ENCODE measurements at regions not wholly inside any gene's neighbourhood (a gene's known extent, or its start where the extent isn't known, plus 50 kb on each side); places are given as distances from the start of the nearest gene placed in this dataset.
A peak's percentile ranks its signal among the peaks of the same experiment; 100 is the strongest.

DNA sequence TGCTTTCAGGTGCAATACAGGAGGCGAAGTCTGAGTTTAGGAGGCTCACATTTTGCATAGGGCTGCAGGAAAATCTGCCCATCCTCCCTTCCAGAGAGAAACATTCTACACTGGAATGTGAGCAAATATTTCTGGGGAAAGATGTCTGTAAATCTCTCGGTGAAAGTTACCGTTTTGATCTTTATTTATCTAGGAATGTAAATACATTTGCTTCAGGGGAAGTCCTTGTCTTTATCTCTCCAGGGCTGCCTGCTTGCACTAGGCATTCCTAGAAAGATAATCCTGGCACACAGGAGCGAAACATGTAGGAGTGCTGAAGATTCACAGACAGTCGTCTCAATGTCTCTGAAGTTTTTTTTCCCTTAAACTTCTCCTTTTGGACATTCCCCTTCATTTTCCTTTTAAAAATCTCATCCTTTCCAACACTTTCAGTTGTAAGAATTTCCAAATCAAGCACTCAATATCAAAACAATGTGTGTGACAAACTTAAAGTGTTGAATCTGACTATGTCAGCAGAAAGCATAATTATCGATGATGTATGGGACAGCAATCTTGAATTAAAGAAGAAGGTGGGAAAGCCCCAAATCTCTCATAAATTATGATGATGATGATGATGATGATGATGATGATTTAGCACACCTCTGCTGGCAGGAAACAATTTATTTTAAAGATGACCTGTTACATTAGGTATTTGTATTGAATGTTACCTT, 113.4 kb upstream of the RESF1 start:
- TF ChIP-seq, protein P1, sequence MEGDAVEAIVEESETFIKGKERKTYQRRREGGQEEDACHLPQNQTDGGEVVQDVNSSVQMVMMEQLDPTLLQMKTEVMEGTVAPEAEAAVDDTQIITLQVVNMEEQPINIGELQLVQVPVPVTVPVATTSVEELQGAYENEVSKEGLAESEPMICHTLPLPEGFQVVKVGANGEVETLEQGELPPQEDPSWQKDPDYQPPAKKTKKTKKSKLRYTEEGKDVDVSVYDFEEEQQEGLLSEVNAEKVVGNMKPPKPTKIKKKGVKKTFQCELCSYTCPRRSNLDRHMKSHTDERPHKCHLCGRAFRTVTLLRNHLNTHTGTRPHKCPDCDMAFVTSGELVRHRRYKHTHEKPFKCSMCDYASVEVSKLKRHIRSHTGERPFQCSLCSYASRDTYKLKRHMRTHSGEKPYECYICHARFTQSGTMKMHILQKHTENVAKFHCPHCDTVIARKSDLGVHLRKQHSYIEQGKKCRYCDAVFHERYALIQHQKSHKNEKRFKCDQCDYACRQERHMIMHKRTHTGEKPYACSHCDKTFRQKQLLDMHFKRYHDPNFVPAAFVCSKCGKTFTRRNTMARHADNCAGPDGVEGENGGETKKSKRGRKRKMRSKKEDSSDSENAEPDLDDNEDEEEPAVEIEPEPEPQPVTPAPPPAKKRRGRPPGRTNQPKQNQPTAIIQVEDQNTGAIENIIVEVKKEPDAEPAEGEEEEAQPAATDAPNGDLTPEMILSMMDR (IDR thresholded peaks at IDR 0.05; ENCODE audit: low read depth, low read length) = no peak
- DNase-seq (ENCODE audit: low read depth in 1 of 2, low spot score in 1 of 2) = peak in 1 of 2 donors; percentile 37
- Histone ChIP-seq H3K27me3 (no peaks in the 10 kb centered on the region), H3K36me3 (no peaks in the 10 kb centered on the region), H3K4me3 (no peak overlapping the region), H3K9me3 (ENCODE audit: low read depth) (peaks cover 6% of the 10 kb centered on the region), H3K27ac (no peak overlapping the region), H3K4me1 (ENCODE audit: low read depth) (no peaks in the 10 kb centered on the region)

DNA sequence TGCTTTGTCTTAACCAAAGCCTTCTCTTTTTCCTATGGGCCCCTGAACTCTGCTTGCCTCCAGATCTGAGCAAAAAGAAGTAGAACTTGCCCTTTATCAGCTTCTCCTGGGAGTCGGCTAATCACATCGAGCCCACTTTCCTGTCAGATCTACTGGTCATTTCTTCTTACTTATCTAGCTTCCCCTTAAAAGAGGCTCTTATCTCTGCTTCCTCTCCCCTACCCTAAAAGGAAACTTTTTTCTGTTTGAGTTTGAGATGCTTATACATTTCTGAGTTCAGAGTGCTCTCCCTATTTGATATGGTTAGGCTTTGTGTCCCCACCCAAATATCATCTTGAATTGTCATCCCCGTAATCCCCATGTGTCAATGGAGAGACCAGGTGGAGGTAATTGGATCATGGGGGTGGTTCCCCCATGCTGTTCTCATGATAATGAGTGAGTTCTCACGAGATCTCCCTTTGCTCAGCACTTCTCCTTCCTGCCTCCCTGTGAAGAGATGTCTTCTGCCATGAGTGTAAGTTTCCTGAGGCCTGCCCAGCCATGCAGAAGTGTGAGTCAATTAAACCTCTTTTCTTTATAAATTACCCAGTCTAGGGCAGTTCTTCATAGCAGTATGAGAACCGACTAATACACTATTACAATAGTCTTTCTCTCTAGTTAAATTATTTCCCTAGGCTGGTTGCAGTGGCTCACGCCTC, 114.7 kb upstream of the AMN1 start:
- Histone ChIP-seq H3K9me3 (ENCODE audit: low read depth) (no peaks in the 10 kb centered on the region), H3K27me3 (no peaks in the 10 kb centered on the region), H3K4me3 (no peak overlapping the region), H3K27ac (no peak overlapping the region), H3K36me3 (no peaks in the 10 kb centered on the region), H3K4me1 (ENCODE audit: low read depth) (no peaks in the 10 kb centered on the region)
- TF ChIP-seq, protein P1 (IDR thresholded peaks at IDR 0.05; ENCODE audit: low read depth, low read length) = no peak
- DNase-seq (ENCODE audit: low read depth in 1 of 2, low spot score in 1 of 2) = no peak

DNA sequence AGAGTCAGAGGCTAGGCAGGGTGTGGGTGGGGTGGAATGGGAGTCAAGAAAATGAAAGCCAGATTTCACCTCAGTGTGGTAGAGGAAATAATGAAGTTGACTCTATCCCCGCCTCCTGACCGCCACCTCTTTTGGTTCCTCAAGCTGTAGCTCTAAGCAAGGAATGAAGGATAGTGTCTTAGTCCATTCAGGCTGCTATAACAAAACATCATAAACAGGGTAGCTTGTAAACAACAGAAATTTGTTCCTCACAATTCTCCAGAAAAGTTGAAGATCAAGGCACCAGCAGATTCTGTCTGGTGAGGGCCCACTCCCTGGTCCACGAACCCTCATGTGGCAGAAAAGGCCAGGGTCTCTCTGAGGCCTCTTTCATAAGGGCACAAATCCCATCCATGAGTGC, 109.1 kb upstream of the AMN1 start:
- no peaks in the 10 kb centered on the region for H3K36me3 ChIP-seq
- H3K9me3 ChIP-seq (ENCODE audit: low read depth) = no peaks in the 10 kb centered on the region
- no peak overlapping the region for H3K4me3 ChIP-seq
- no peaks in the 10 kb centered on the region for H3K4me1 ChIP-seq (ENCODE audit: low read depth)
- no peaks in the 10 kb centered on the region for H3K27me3 ChIP-seq
- H3K27ac ChIP-seq = no peak overlapping the region
- DNase-seq (ENCODE audit: low read depth in 1 of 2, low spot score in 1 of 2) = no peak
- TF ChIP-seq, protein P1 (IDR thresholded peaks at IDR 0.05; ENCODE audit: low read depth, low read length) = no peak

DNA sequence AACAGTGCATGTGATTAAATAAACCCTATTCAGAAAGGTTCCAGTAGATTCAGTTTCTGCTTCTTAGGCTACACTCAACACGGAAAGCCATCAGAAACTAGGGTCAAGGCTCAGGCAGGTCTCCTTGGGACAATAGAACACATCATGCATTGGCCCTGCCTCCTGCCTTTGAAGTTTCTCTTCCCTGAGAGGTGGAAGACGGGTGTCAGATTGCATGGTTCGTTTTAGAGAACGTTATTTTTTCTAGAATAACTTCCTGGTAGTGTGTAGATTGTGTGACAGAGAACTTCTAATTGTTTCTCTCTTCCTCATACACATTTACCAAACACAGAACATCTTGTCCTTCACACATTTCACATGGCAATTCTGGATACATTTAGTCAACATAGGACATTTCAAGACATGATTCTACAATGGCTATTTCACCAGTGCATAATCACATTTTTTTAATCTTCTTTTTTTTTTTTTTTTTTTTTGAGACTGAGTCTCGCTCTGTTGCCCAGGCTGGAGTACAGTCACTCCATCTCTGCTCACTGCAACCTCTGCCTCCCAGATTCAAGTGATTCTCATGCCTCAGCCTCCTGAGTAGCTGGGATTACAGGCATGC, 106.6 kb upstream of the AMN1 start:
- TF ChIP-seq, protein P1 (IDR thresholded peaks at IDR 0.05; ENCODE audit: low read depth, low read length) = no peak
- Histone ChIP-seq H3K9me3 (ENCODE audit: low read depth) (no peaks in the 10 kb centered on the region), H3K27ac (no peak overlapping the region), H3K27me3 (no peaks in the 10 kb centered on the region), H3K4me1 (ENCODE audit: low read depth) (no peaks in the 10 kb centered on the region), H3K36me3 (no peaks in the 10 kb centered on the region), H3K4me3 (no peak overlapping the region)
- no peak for DNase-seq (ENCODE audit: low read depth in 1 of 2, low spot score in 1 of 2)

DNA sequence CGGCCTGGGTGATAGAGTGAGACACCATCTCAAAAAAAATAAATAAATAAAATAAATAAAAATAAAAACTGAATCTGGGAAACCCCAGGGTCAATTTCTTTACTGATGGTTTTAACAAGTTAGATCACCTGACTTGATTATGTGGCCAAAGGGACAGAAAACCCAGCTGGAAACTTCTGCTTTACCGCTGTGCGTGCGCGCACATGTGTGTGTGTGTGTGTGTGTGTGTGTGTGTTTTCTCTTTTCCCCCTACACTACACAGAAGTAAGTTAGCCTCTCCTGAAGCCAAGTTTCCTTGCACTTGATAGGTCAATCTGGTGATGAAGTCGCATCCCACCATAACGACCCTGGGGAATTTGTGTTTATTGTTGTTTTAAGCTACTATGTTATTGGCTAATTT, 105.3 kb upstream of the AMN1 start:
- H3K4me3 ChIP-seq = no peak overlapping the region
- no peak overlapping the region for H3K27ac ChIP-seq
- no peak for DNase-seq (ENCODE audit: low read depth in 1 of 2, low spot score in 1 of 2)
- no peaks in the 10 kb centered on the region for H3K27me3 ChIP-seq
- TF ChIP-seq, protein P1 (IDR thresholded peaks at IDR 0.05; ENCODE audit: low read depth, low read length) = no peak
- no peaks in the 10 kb centered on the region for H3K36me3 ChIP-seq
- H3K4me1 ChIP-seq (ENCODE audit: low read depth) = no peaks in the 10 kb centered on the region
- H3K9me3 ChIP-seq (ENCODE audit: low read depth) = no peaks in the 10 kb centered on the region

Measured in cardiac muscle cell (in vitro differentiated cells and primary cell).